ENCODE measurements at regions not wholly inside any gene's neighbourhood (a gene's known extent, or its start where the extent isn't known, plus 50 kb on each side); places are given as distances from the start of the nearest gene placed in this dataset.

- DNase-seq (ENCODE audit: insufficient read length, low spot score) (no peak), FAIRE-seq (no peak)
- TF ChIP-seq POLR2AphosphoS5 (IDR thresholded peaks at IDR 0.05; ENCODE audit: low read depth, low read length) (no peak), POU2F2 (IDR thresholded peaks at IDR 0.05; ENCODE audit: low read depth, low read length) (no peak), POLR2A (IDR thresholded peaks at IDR 0.05; ENCODE audit: low read depth, low read length) (no peak), SPI1 (IDR thresholded peaks at IDR 0.05; ENCODE audit: low read depth, low read length) (no peak), PAX5 (IDR thresholded peaks at IDR 0.05; ENCODE audit: insufficient read depth, low read length, severe bottlenecking) (no peak), TAF1 (IDR thresholded peaks at IDR 0.05; ENCODE audit: low read depth, low read length) (no peak)
Observed at GRCh38 chrX:42107495-42108488, 184.4 kb upstream of the CASK start.

DNA sequence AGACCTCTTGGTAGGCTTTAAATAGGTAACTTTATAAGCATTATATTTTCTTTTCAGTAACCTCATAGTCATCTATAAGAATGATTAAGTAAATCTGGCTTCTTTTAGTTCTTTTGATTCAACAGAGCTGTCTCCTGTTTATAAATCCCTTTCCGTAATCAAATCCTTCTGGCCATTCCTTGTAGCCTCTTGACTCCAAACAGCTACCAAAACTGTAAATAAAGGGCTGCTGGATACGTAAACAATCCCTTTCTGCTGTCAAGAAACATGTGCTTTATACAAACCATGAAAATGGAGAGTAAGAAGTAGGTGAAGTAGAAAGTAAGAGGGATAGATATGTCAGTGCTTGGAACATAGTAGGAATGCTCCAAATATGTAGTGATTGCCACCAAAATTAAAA lies 183.2 kb upstream of the CASK start:
- DNase-seq (ENCODE audit: insufficient read length, low spot score) (no peak), FAIRE-seq (no peak)
- TF ChIP-seq POU2F2 (IDR thresholded peaks at IDR 0.05; ENCODE audit: low read depth, low read length) (no peak), PAX5 (IDR thresholded peaks at IDR 0.05; ENCODE audit: insufficient read depth, low read length, severe bottlenecking) (no peak), SPI1 (IDR thresholded peaks at IDR 0.05; ENCODE audit: low read depth, low read length) (no peak), POLR2A (IDR thresholded peaks at IDR 0.05; ENCODE audit: low read depth, low read length) (no peak), POLR2AphosphoS5 (IDR thresholded peaks at IDR 0.05; ENCODE audit: low read depth, low read length) (no peak), TAF1 (IDR thresholded peaks at IDR 0.05; ENCODE audit: low read depth, low read length) (no peak)

DNA sequence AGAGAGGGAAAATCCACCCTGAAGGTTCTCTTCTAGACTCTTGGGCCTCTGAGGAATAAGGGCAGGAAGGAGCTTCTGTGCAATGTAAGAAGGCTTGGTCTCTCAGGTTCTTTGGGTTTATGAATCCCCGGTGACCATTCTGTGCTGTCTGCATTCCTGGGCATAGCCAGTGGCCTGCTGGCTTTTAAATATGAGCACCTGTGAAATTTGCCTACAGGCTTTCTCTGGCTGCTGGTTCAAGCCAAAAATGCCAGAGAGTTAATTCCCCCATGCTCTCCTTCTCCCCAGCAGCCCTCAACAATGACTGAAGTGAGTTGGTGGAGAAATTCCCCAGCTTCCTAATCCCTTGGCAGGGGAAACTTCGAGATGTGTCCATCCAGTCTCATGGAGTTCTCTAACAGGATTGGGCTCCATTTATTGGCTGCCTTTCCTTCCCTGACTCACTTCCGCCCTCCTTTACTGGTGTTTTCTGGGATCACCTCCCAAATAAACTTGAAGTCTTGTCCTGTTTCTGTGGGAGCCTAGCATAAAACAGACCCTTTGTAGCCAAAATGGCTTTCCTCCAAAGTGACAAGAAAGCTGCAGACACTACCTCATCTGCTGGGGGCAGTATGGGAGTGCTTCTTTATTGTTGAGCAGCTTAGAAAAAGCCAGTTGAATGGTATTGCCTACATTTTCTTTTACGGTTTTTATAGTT lies 179.4 kb upstream of the CASK start:
- no peak for DNase-seq (ENCODE audit: insufficient read length, low spot score)
- TF ChIP-seq POLR2A (IDR thresholded peaks at IDR 0.05; ENCODE audit: low read depth, low read length) = no peak
- no peak for FAIRE-seq

GRCh38 chrX:42098900-42099299 lies 175.5 kb upstream of the CASK start:
- FAIRE-seq (no peak), DNase-seq (ENCODE audit: insufficient read length, low spot score) (no peak)
- TF ChIP-seq POU2F2 (IDR thresholded peaks at IDR 0.05; ENCODE audit: low read depth, low read length) = no peak
- TF ChIP-seq PAX5 (IDR thresholded peaks at IDR 0.05; ENCODE audit: insufficient read depth, low read length, severe bottlenecking) = no peak
- TF ChIP-seq SPI1 (IDR thresholded peaks at IDR 0.05; ENCODE audit: low read depth, low read length) = no peak
- TF ChIP-seq TAF1 (IDR thresholded peaks at IDR 0.05; ENCODE audit: low read depth, low read length) = no peak
- no peak for TF ChIP-seq POLR2A (IDR thresholded peaks at IDR 0.05; ENCODE audit: low read depth, low read length)
- no peak for TF ChIP-seq POLR2AphosphoS5 (IDR thresholded peaks at IDR 0.05; ENCODE audit: low read depth, low read length)

- FAIRE-seq (no peak), DNase-seq (ENCODE audit: insufficient read length, low spot score) (no peak)
- TF ChIP-seq POLR2AphosphoS5 (IDR thresholded peaks at IDR 0.05; ENCODE audit: low read depth, low read length) (no peak), PAX5 (IDR thresholded peaks at IDR 0.05; ENCODE audit: insufficient read depth, low read length, severe bottlenecking) (no peak), POU2F2 (IDR thresholded peaks at IDR 0.05; ENCODE audit: low read depth, low read length) (no peak), POLR2A (IDR thresholded peaks at IDR 0.05; ENCODE audit: low read depth, low read length) (no peak), SPI1 (IDR thresholded peaks at IDR 0.05; ENCODE audit: low read depth, low read length) (no peak), TAF1 (IDR thresholded peaks at IDR 0.05; ENCODE audit: low read depth, low read length) (no peak)
Observed at GRCh38 chrX:42097486-42097885, 174.1 kb upstream of the CASK start.

GRCh38 chrX:42096265-42096920 lies 173.0 kb upstream of the CASK start:
- DNase-seq (ENCODE audit: insufficient read length, low spot score) (no peak), FAIRE-seq (no peak)
- TF ChIP-seq POLR2AphosphoS5 (IDR thresholded peaks at IDR 0.05; ENCODE audit: low read depth, low read length) = no peak
- no peak for TF ChIP-seq TAF1 (IDR thresholded peaks at IDR 0.05; ENCODE audit: low read depth, low read length)
- TF ChIP-seq POU2F2 (IDR thresholded peaks at IDR 0.05; ENCODE audit: low read depth, low read length) = no peak

DNA sequence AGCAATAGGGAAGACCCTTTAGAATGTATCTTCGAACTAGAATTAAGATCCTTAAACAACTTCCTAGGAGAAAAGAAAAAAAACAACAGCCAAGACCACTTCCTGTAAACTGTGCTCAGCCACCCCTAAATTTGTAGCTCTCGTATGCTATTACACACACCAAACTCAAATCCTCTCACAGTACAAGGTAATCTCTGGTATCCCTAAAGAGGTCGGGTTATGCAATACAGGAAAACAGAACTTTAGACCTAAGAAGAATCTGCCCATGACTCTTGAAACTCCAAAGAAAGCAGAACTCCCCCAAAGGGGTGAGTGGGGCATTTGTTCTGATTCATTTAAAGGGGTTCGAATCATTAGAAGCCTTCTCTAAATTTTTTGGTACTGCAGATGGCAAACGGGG lies 170.9 kb upstream of the CASK start:
- no peak for DNase-seq (ENCODE audit: insufficient read length, low spot score)
- no peak for TF ChIP-seq TAF1 (IDR thresholded peaks at IDR 0.05; ENCODE audit: low read depth, low read length)
- TF ChIP-seq POLR2A (IDR thresholded peaks at IDR 0.05; ENCODE audit: low read depth, low read length) = no peak
- TF ChIP-seq PAX5 (IDR thresholded peaks at IDR 0.05; ENCODE audit: insufficient read depth, low read length, severe bottlenecking) = no peak
- no peak for TF ChIP-seq POLR2AphosphoS5 (IDR thresholded peaks at IDR 0.05; ENCODE audit: low read depth, low read length)
- TF ChIP-seq POU2F2 (IDR thresholded peaks at IDR 0.05; ENCODE audit: low read depth, low read length) = no peak
- no peak for TF ChIP-seq SPI1 (IDR thresholded peaks at IDR 0.05; ENCODE audit: low read depth, low read length)
- FAIRE-seq = no peak

- DNase-seq (ENCODE audit: insufficient read length, low spot score) (no peak), FAIRE-seq (no peak)
- no peak for TF ChIP-seq TAF1 (IDR thresholded peaks at IDR 0.05; ENCODE audit: low read depth, low read length)
- TF ChIP-seq POLR2A (IDR thresholded peaks at IDR 0.05; ENCODE audit: low read depth, low read length) = no peak
- no peak for TF ChIP-seq SPI1 (IDR thresholded peaks at IDR 0.05; ENCODE audit: low read depth, low read length)
- TF ChIP-seq PAX5 (IDR thresholded peaks at IDR 0.05; ENCODE audit: insufficient read depth, low read length, severe bottlenecking) = no peak
- no peak for TF ChIP-seq POU2F2 (IDR thresholded peaks at IDR 0.05; ENCODE audit: low read depth, low read length)
- TF ChIP-seq POLR2AphosphoS5 (IDR thresholded peaks at IDR 0.05; ENCODE audit: low read depth, low read length) = no peak
Observed at GRCh38 chrX:42093756-42094155, 170.4 kb upstream of the CASK start.

GRCh38 chrX:42090395-42090794 lies 167.0 kb upstream of the CASK start:
- no peak for FAIRE-seq
- TF ChIP-seq PAX5 (IDR thresholded peaks at IDR 0.05; ENCODE audit: insufficient read depth, low read length, severe bottlenecking) (no peak), POLR2AphosphoS5 (IDR thresholded peaks at IDR 0.05; ENCODE audit: low read depth, low read length) (no peak), POU2F2 (IDR thresholded peaks at IDR 0.05; ENCODE audit: low read depth, low read length) (no peak)
- no peak for DNase-seq (ENCODE audit: insufficient read length, low spot score)
